ENCODE measurements at regions not wholly inside any gene's neighbourhood (a gene's known extent, or its start where the extent isn't known, plus 50 kb on each side); places are given as distances from the start of the nearest gene placed in this dataset.

GRCh38 chr17:31724026-31724425 is 135.0 kb downstream of the COPRS start:
- BruUV-seq (replicated peaks): no TSS peak
- Histone ChIP-seq H3K9me1 (replicated peaks; ENCODE audit: control insufficient read depth, extremely low read depth, insufficient read depth, low read length) (no peaks in the 10 kb centered on the region), H3K9me3 (replicated peaks; ENCODE audit: control insufficient read depth, insufficient read depth, low read length) (no peaks in the 10 kb centered on the region), H3K79me2 (ENCODE audit: control insufficient read depth, insufficient read depth, low read length) (no peaks in the 10 kb centered on the region), H3K4me1 (ENCODE audit: control insufficient read depth, extremely low read depth, insufficient read depth, low read length) (peaks cover 39% of the 10 kb centered on the region), H3K36me3 (ENCODE audit: control insufficient read depth in 2 of 2, extremely low read depth in 1 of 2, insufficient read depth in 2 of 2, low read length in 2 of 2) (no peaks in the 10 kb centered on the region), H4K20me1 (replicated peaks; ENCODE audit: control insufficient read depth, extremely low read depth, insufficient read depth, low read length) (no peaks in the 10 kb centered on the region), H3K4me2 (ENCODE audit: insufficient read depth, low read length) (peak overlapping the region; percentile 4), H3K4me3 (replicated peaks in 1 of 3; ENCODE audit: insufficient read depth in 1 of 3, low read depth in 1 of 3, low read length in 3 of 3) (no peak overlapping the region), H3K27ac (ENCODE audit: insufficient read depth, low read depth, low read length) (peak overlapping the region; percentile 91), H3K27me3 (ENCODE audit: control insufficient read depth in 2 of 2, insufficient read depth in 2 of 2, low read length in 2 of 2) (no peaks in the 10 kb centered on the region), H3K9ac (replicated peaks; ENCODE audit: extremely low read depth, insufficient read depth, low read length) (peak overlapping the region; percentile 47), H2AFZ (ENCODE audit: low read depth, low read length) (no peak overlapping the region)
- TF ChIP-seq JUN (IDR thresholded peaks at IDR 0.05; ENCODE audit: borderline replicate concordance, insufficient read depth, insufficient read length, low read depth) (peak; percentile 50), POLR2AphosphoS5 (IDR thresholded peaks at IDR 0.05; ENCODE audit: insufficient read depth, low read depth, low read length) (peak; percentile 51), POLR2A (IDR thresholded peaks at IDR 0.05; ENCODE audit: low read depth, low read length) (no peak)
- ChIA-PET CTCF (interaction anchor here (3.8 kb wide), 1 partner anchor 118 kb away, joined by 34 read pairs; no protein-coding TSS in a partner anchor), POLR2A (no interaction called here)
- DNase-seq (ENCODE audit: low read depth, low spot score): peak; percentile 74
- FAIRE-seq: peak; percentile 87
- dilution Hi-C loops (cut with MboI; ENCODE audit: extremely low pct_ligation_motif_present, low sequenced_read_pairs) (no loop called here), intact Hi-C loops (cut with micrococcal nuclease) (loop anchor here (5.0 kb wide), 1 partner anchor 48 kb away; no protein-coding TSS in a partner anchor)

- Histone ChIP-seq H3K4me1 (ENCODE audit: control insufficient read depth, extremely low read depth, insufficient read depth, low read length) (peaks cover 39% of the 10 kb centered on the region), H3K9ac (replicated peaks; ENCODE audit: extremely low read depth, insufficient read depth, low read length) (peak overlapping the region; percentile 46), H3K4me2 (ENCODE audit: insufficient read depth, low read length) (peak overlapping the region; percentile 40), H3K27ac (ENCODE audit: insufficient read depth, low read depth, low read length) (peak overlapping the region; percentile 91), H4K20me1 (replicated peaks; ENCODE audit: control insufficient read depth, extremely low read depth, insufficient read depth, low read length) (no peaks in the 10 kb centered on the region), H3K9me3 (replicated peaks; ENCODE audit: control insufficient read depth, insufficient read depth, low read length) (no peaks in the 10 kb centered on the region), H3K36me3 (ENCODE audit: control insufficient read depth in 2 of 2, extremely low read depth in 1 of 2, insufficient read depth in 2 of 2, low read length in 2 of 2) (no peaks in the 10 kb centered on the region), H3K79me2 (ENCODE audit: control insufficient read depth, insufficient read depth, low read length) (no peaks in the 10 kb centered on the region), H3K27me3 (ENCODE audit: control insufficient read depth in 2 of 2, insufficient read depth in 2 of 2, low read length in 2 of 2) (no peaks in the 10 kb centered on the region), H2AFZ (ENCODE audit: low read depth, low read length) (no peak overlapping the region), H3K9me1 (replicated peaks; ENCODE audit: control insufficient read depth, extremely low read depth, insufficient read depth, low read length) (no peaks in the 10 kb centered on the region), H3K4me3 (replicated peaks in 1 of 3; ENCODE audit: insufficient read depth in 1 of 3, low read depth in 1 of 3, low read length in 3 of 3) (no peak overlapping the region)
- no TSS peak for BruUV-seq (replicated peaks)
- intact Hi-C loops (cut with micrococcal nuclease) (loop anchor here (1.0 to 5.0 kb wide), 6 partner anchors 32 to 163 kb away; no protein-coding TSS in a partner anchor), dilution Hi-C loops (cut with MboI; ENCODE audit: extremely low pct_ligation_motif_present, low sequenced_read_pairs) (no loop called here)
- FAIRE-seq (peak; percentile 99), DNase-seq (ENCODE audit: low read depth, low spot score) (peak; percentile 97)
- CTCF ChIA-PET: interaction anchor here (0.7 to 3.8 kb wide), 8 partner anchors 10 to 165 kb away, joined by 3 to 34 read pairs (median 4); no protein-coding TSS in a partner anchor
- no peak for TF ChIP-seq EZH2 (IDR thresholded peaks at IDR 0.05; ENCODE audit: borderline replicate concordance, low read depth, low read length, severe bottlenecking)
- peak; percentile 90 for TF ChIP-seq JUN (IDR thresholded peaks at IDR 0.05; ENCODE audit: borderline replicate concordance, insufficient read depth, insufficient read length, low read depth)
- TF ChIP-seq POLR2AphosphoS5 (IDR thresholded peaks at IDR 0.05; ENCODE audit: insufficient read depth, low read depth, low read length): peak; percentile 64
- no peak for TF ChIP-seq MYC (IDR thresholded peaks at IDR 0.05; ENCODE audit: low read depth, low read length)
- TF ChIP-seq POLR2A (IDR thresholded peaks at IDR 0.05; ENCODE audit: low read depth, low read length): peak; percentile 46
- peak; percentile 97 for TF ChIP-seq GATA2 (IDR thresholded peaks at IDR 0.05; ENCODE audit: insufficient read depth, insufficient read length, low read depth, low read length)
- TF ChIP-seq FOS (IDR thresholded peaks at IDR 0.05; ENCODE audit: borderline replicate concordance, insufficient read depth, low read length): peak; percentile 88
- TF ChIP-seq, protein P1, sequence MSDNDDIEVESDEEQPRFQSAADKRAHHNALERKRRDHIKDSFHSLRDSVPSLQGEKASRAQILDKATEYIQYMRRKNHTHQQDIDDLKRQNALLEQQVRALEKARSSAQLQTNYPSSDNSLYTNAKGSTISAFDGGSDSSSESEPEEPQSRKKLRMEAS (IDR thresholded peaks at IDR 0.05; ENCODE audit: insufficient read depth, insufficient read length): no peak
- TF ChIP-seq CTCF (IDR thresholded peaks at IDR 0.05; ENCODE audit: extremely low read depth in 1 of 2, insufficient read depth in 1 of 2, low read depth in 1 of 2, low read length in 2 of 2): no peak
- POLR2A ChIA-PET: interaction anchor here (1.7 kb wide), 1 partner anchor 161 kb away, joined by 5 read pairs; no protein-coding TSS in a partner anchor
These were observed 136.6 kb downstream of the COPRS start for GRCh38 chr17:31722251-31723056.
